Neuronal stem cell (in vitro differentiated cells): ENCODE measurements at regions not wholly inside any gene's neighbourhood (a gene's known extent, or its start where the extent isn't known, plus 50 kb on each side); places are given as distances from the start of the nearest gene placed in this dataset.

Experiments
- DNase-seq: peaks from one replicate; pipeline ENCODE4 v3.0.0-alpha.2; 2013; ENCODE audit warnings: low spot score
- H2AFZ ChIP-seq: one replicate; pipeline ENCODE4 v1.6.1; 2013; ENCODE audit warnings: mild to moderate bottlenecking, low read length, inconsistent platforms
- H2AK5ac ChIP-seq: 2 replicates; pipeline ENCODE4 v1.6.1; 2013; ENCODE audit warnings: low read depth, mild to moderate bottlenecking, inconsistent platforms, low read length, moderate library complexity, mixed read lengths
- H2BK120ac ChIP-seq: 2 replicates; pipeline ENCODE4 v1.6.1; 2013; ENCODE audit warnings: low read depth, mild to moderate bottlenecking, inconsistent platforms, low read length, moderate library complexity, mixed read lengths
- H2BK12ac ChIP-seq: one replicate; pipeline ENCODE4 v1.6.1; 2013; ENCODE audit warnings: low read length, inconsistent platforms
- H2BK15ac ChIP-seq: 2 replicates; pipeline ENCODE4 v1.6.1; 2013; ENCODE audit warnings: mild to moderate bottlenecking, low read length, inconsistent platforms, mixed read lengths
- H2BK5ac ChIP-seq: one replicate; pipeline ENCODE4 v1.6.1; 2013; ENCODE audit warnings: inconsistent platforms, mild to moderate bottlenecking, low read length, moderate library complexity
- H3K14ac ChIP-seq: one replicate; pipeline ENCODE4 v1.6.1; 2013; ENCODE audit warnings: low read length, inconsistent platforms
- H3K18ac ChIP-seq: 2 replicates; pipeline ENCODE4 v1.6.1; 2013; ENCODE audit warnings: low read length, inconsistent platforms
- H3K23ac ChIP-seq: 2 replicates; pipeline ENCODE4 v1.6.1; 2013; ENCODE audit warnings: low read depth, mild to moderate bottlenecking, mixed read lengths, low read length, inconsistent platforms; ENCODE audit not compliant: poor library complexity
- H3K27ac ChIP-seq: replicated peaks from 3 replicates; pipeline ENCODE4 v1.5.1; 2013; ENCODE audit warnings: low read length, inconsistent platforms
- H3K27me3 ChIP-seq, 3 experiments: 2 replicates each; pipeline ENCODE4 v1.6.1; 2013; ENCODE audit warnings: low read length in 3 of 3, mild to moderate bottlenecking in 2 of 3, inconsistent platforms in 1 of 3, low read depth in 1 of 3, mixed read lengths in 1 of 3, moderate library complexity in 1 of 3; ENCODE audit not compliant: control insufficient read depth in 3 of 3, insufficient read depth in 3 of 3
- H3K36me3 ChIP-seq, 2 donors: replicated peaks in 1 of 2; 2 replicates each; pipeline ENCODE4 v1.6.1; 2013; ENCODE audit warnings: low read length in 2 of 2; ENCODE audit not compliant: control insufficient read depth in 2 of 2, insufficient read depth in 2 of 2
- H3K4ac ChIP-seq: 2 replicates; pipeline ENCODE4 v1.6.1; 2013; ENCODE audit warnings: inconsistent platforms, mild to moderate bottlenecking, low read length, moderate library complexity
- H3K4me1 ChIP-seq, 2 donors: 1 replicate in 1 of 2; 2 replicates in 1 of 2; pipeline ENCODE4 v1.6.1; 2013; ENCODE audit warnings: low read length in 2 of 2, low read depth in 1 of 2; ENCODE audit not compliant: control insufficient read depth in 2 of 2, insufficient read depth in 1 of 2
- H3K4me2 ChIP-seq: one replicate; pipeline ENCODE4 v1.6.1; 2013; ENCODE audit warnings: mild to moderate bottlenecking, low read length, inconsistent platforms; ENCODE audit not compliant: insufficient read depth, poor library complexity, severe bottlenecking
- H3K4me3 ChIP-seq, 2 donors: 2 replicates each; pipeline ENCODE4 v1.5.1; 2013; ENCODE audit warnings: low read length in 2 of 2, mild to moderate bottlenecking in 2 of 2, inconsistent platforms in 1 of 2, moderate library complexity in 1 of 2
- H3K79me1 ChIP-seq: one replicate; pipeline ENCODE4 v1.6.1; 2013; ENCODE audit warnings: low read depth, mild to moderate bottlenecking, inconsistent platforms, low read length, moderate library complexity
- H3K9ac ChIP-seq: one replicate; pipeline ENCODE4 v1.6.1; 2013; ENCODE audit warnings: mild to moderate bottlenecking, low read depth, low read length, inconsistent platforms; ENCODE audit not compliant: poor library complexity
- H3K9me3 ChIP-seq, 2 donors: replicated peaks in 1 of 2; 2 replicates each; pipeline versions ENCODE3 to v1.6.1; 2013; ENCODE audit warnings: low read length in 2 of 2, mild to moderate bottlenecking in 2 of 2, inconsistent platforms in 1 of 2, low read depth in 1 of 2, mixed read lengths in 1 of 2, moderate library complexity in 1 of 2; ENCODE audit not compliant: control insufficient read depth in 2 of 2, insufficient read depth in 1 of 2
- H4K8ac ChIP-seq: one replicate; pipeline ENCODE4 v1.6.1; 2013; ENCODE audit warnings: low read depth, mild to moderate bottlenecking, inconsistent platforms, low read length, moderate library complexity
- H4K91ac ChIP-seq: one replicate; pipeline ENCODE4 v1.6.1; 2013; ENCODE audit warnings: low read length, low read depth, mild to moderate bottlenecking, inconsistent platforms; ENCODE audit not compliant: poor library complexity
- WGBS, 2 donors: extraction: QIAGEN DNeasy Blood & Tissue Kit; methylation state at CpG; one replicate each; pipeline ENCODE4 v1.1.7; 2013; ENCODE audit warnings: missing lambda C conversion rate in 2 of 2, mixed read lengths in 1 of 2; ENCODE audit not compliant: insufficient read length in 2 of 2, insufficient replicate concordance in 1 of 2; ENCODE audit errors: extremely low coverage in 2 of 2; 5-methylcytosine and 5-hydroxymethylcytosine counted together

DNA sequence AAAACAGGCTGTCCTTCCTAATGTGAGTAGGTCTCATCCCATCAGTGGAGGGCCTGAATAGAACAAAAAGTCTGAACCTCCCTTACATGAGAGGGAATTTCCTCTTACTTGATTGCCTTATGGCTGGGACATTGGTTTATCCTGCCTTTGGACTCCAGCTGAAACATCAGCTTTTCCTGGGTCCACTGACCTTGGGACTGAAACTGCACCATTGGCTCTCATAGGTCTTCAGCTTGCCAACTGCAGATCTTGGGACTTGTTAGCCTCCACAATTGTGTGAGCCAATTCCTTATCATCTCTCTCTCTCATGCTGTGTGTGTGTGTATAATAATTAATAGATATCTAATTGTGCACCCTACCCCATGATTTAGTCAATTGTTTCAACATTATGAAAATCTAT, 375.3 kb upstream of the DDI1 start:
- H3K23ac ChIP-seq = no peak overlapping the region
- no peak overlapping the region for H3K18ac ChIP-seq
- no peak overlapping the region for H3K9ac ChIP-seq
- H2BK15ac ChIP-seq = no peak overlapping the region
- H3K4me3 ChIP-seq = no peak overlapping the region
- no peak overlapping the region for H2BK12ac ChIP-seq
- H2BK120ac ChIP-seq = no peak overlapping the region
- no peak overlapping the region for H2AK5ac ChIP-seq
- H3K4me2 ChIP-seq = no peak overlapping the region
- H3K4me1 ChIP-seq = no peaks in the 10 kb centered on the region
- no peaks in the 10 kb centered on the region for H3K36me3 ChIP-seq
- no peak overlapping the region for H2BK5ac ChIP-seq
- no peak overlapping the region for H4K91ac ChIP-seq
- H3K14ac ChIP-seq = no peak overlapping the region
- H3K79me1 ChIP-seq = no peaks in the 10 kb centered on the region
- no peaks in the 10 kb centered on the region for H3K27me3 ChIP-seq
- no peak overlapping the region for H3K4ac ChIP-seq
- H3K9me3 ChIP-seq = no peaks in the 10 kb centered on the region
- no peak overlapping the region for H3K27ac ChIP-seq
- H4K8ac ChIP-seq = no peak overlapping the region
- DNase-seq = no peak
- H2AFZ ChIP-seq = no peak overlapping the region

GRCh38 chr11:103661991-103662390, 374.4 kb upstream of the DDI1 start:
- no peak overlapping the region for H2BK12ac ChIP-seq
- H2AK5ac ChIP-seq = no peak overlapping the region
- DNase-seq = no peak
- WGBS, 2 donors = no CpG with 5 or more reads among the region's 1 CpG
- H3K9ac ChIP-seq = no peak overlapping the region
- H3K4me1 ChIP-seq = no peaks in the 10 kb centered on the region
- H3K79me1 ChIP-seq = no peaks in the 10 kb centered on the region
- H2BK120ac ChIP-seq = no peak overlapping the region
- H3K36me3 ChIP-seq = no peaks in the 10 kb centered on the region
- H3K9me3 ChIP-seq = no peaks in the 10 kb centered on the region
- H3K23ac ChIP-seq = no peak overlapping the region
- H3K27ac ChIP-seq = no peak overlapping the region
- no peak overlapping the region for H4K8ac ChIP-seq
- no peak overlapping the region for H4K91ac ChIP-seq
- no peak overlapping the region for H3K4me3 ChIP-seq
- H3K4me2 ChIP-seq = no peak overlapping the region
- no peak overlapping the region for H2AFZ ChIP-seq
- no peak overlapping the region for H3K18ac ChIP-seq
- no peak overlapping the region for H3K14ac ChIP-seq
- H3K4ac ChIP-seq = no peak overlapping the region
- no peaks in the 10 kb centered on the region for H3K27me3 ChIP-seq
- no peak overlapping the region for H2BK5ac ChIP-seq
- no peak overlapping the region for H2BK15ac ChIP-seq

DNA sequence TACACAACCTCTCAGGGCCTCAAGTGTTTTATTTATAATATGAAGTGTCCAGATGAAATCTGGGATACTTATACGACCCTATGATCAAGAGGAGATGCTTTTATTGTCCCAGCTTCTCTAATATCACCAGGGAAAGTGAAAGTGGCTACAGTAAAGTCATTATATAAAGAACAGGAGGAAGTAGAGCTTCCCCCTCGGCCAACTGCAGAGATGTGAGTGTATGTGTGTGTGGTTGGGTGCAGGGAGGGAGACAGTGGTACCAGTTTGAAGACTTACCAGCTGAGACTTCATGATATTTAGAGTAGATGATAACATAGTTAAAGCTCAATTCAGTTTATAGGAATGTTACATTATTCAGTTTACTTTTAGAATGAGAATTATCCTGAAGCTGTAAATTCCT, 373.6 kb upstream of the DDI1 start:
- Histone ChIP-seq H2BK5ac (no peak overlapping the region), H3K4me3 (no peak overlapping the region), H3K4me1 (no peaks in the 10 kb centered on the region), H3K27me3 (no peaks in the 10 kb centered on the region), H4K91ac (no peak overlapping the region), H3K27ac (no peak overlapping the region), H2BK12ac (no peak overlapping the region), H2AFZ (no peak overlapping the region), H2AK5ac (no peak overlapping the region), H3K23ac (no peak overlapping the region), H2BK15ac (no peak overlapping the region), H3K9me3 (no peaks in the 10 kb centered on the region), H3K9ac (no peak overlapping the region), H2BK120ac (no peak overlapping the region), H3K4ac (no peak overlapping the region), H3K4me2 (no peak overlapping the region), H4K8ac (no peak overlapping the region), H3K79me1 (no peaks in the 10 kb centered on the region), H3K36me3 (no peaks in the 10 kb centered on the region), H3K14ac (no peak overlapping the region), H3K18ac (no peak overlapping the region)
- no CpG with 5 or more reads among the region's 2 CpGs for WGBS, 2 donors
- DNase-seq = no peak

DNA sequence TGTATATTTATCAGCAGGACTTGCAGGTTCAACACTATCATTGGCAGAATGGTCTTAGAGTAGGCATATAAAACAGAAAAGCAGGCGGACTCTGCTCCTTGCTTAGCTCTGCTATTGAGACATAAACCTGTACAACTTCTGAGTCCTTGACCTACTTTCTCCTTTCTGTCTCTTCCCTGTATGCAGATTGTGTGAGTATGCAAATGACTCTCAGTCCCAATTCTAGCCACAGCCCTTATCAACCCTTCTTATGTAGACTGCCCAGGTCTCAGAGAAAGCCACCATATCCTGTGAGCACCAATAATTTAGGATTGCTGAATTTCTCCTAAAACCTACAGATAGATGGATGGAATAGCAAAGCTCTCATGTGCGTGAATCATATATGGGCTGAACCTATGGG, 367.6 kb upstream of the DDI1 start:
- no peaks in the 10 kb centered on the region for H3K9me3 ChIP-seq
- no peak overlapping the region for H2AK5ac ChIP-seq
- WGBS, 2 donors = no CpG with 5 or more reads among the region's 2 CpGs
- H3K36me3 ChIP-seq = no peaks in the 10 kb centered on the region
- no peak overlapping the region for H2BK120ac ChIP-seq
- no peak overlapping the region for H3K27ac ChIP-seq
- H4K91ac ChIP-seq = no peak overlapping the region
- H2BK12ac ChIP-seq = no peak overlapping the region
- no peak overlapping the region for H2BK15ac ChIP-seq
- no peak overlapping the region for H3K9ac ChIP-seq
- H3K23ac ChIP-seq = no peak overlapping the region
- H3K79me1 ChIP-seq = no peaks in the 10 kb centered on the region
- H3K4me2 ChIP-seq = no peak overlapping the region
- H4K8ac ChIP-seq = no peak overlapping the region
- no peak overlapping the region for H3K4me3 ChIP-seq
- no peaks in the 10 kb centered on the region for H3K27me3 ChIP-seq
- no peak overlapping the region for H2AFZ ChIP-seq
- no peak for DNase-seq
- H3K4me1 ChIP-seq = no peaks in the 10 kb centered on the region
- no peak overlapping the region for H3K18ac ChIP-seq
- H2BK5ac ChIP-seq = no peak overlapping the region
- no peak overlapping the region for H3K14ac ChIP-seq
- no peak overlapping the region for H3K4ac ChIP-seq
